HG03280 (cell line): ENCODE measurements at regions not wholly inside any gene's neighbourhood (a gene's known extent, or its start where the extent isn't known, plus 50 kb on each side); places are given as distances from the start of the nearest gene placed in this dataset.

Experiments used
- ATAC-seq: cut with Tn5 transposase; IDR thresholded peaks from one replicate; pipeline ENCODE4 v1.9.1; 2021; ENCODE audit warnings: mild to moderate bottlenecking, moderate library complexity; ENCODE audit not compliant: unreplicated experiment

DNA sequence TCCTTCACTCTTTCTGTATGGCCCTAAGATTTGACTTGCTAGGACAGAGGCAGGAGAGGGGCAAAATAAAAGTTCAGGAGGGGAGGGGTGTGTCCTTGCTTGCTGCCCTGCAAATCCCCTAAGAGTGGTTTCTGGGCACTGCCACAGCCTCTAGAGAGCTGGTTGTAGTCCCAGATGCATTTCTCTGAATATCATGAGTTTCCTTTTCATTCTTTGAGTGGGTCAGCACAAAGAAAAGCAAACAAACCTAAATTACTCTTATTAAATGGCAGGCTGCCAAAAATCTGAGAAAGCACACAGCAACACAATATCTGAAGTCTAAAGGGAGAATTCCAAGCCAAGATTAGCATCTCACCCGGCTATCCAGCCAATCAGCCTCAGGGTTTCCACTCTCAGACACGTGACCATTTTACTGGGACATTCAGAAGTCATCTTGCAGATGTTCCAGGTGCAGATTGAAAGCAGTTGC is 919.3 kb downstream of the TUSC7 start:
- ATAC-seq = no peak

DNA sequence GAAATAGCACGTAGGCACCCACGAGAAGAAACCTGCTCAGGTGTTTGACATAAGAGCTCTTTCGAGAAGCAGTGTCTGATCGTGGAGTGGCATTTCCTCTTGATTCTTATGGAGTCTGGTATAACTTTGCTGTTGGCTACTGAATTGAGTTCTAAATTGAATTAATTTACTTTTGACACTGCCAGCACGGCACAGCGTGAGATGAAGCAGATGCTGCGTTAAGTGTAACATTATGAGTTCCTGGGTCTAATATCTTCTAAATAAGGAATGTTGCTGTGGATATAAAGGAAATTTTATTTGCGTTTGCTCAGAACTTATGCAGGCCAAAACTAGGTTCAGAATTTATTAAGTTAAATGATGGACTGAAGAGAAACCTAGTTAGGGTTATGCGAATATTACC is 919.9 kb downstream of the TUSC7 start:
- no peak for ATAC-seq

DNA sequence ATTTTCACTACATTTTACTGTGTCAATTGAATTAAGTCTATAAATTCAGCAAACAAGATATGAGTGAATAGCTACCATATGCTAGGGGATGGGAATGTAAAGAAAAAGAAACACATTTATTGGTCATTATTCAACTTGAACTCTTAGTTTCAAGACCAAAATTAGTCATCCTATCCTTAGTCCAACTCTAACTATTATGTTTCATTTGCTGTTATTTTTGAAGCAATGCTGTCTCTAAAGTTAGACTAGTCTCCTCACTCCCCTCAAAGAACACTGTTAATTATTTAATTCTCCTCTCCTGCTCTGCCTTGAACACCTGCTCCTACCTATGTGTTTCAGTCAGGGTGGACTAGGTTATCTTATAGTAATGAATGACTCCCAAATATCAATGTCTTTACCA is 920.9 kb downstream of the TUSC7 start:
- no peak for ATAC-seq

DNA sequence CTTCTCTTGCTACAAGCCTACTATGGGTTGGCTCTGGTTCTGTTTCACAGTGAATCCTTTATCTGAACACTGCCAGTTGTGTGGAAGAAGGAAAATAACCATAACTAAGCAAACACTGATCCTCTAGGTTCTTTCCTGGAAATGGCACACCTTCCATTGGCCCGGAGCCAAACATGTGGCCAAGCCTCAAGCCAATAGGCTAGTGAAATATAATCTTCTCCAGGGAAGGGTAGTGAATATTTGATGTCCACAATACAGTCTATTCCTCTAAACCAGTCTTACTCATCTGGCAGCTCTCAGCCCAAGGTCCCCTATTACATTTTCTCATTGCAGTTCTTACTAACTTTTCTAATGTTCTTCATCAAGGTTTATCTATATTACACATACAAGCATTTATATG is 921.3 kb downstream of the TUSC7 start:
- ATAC-seq = no peak

DNA sequence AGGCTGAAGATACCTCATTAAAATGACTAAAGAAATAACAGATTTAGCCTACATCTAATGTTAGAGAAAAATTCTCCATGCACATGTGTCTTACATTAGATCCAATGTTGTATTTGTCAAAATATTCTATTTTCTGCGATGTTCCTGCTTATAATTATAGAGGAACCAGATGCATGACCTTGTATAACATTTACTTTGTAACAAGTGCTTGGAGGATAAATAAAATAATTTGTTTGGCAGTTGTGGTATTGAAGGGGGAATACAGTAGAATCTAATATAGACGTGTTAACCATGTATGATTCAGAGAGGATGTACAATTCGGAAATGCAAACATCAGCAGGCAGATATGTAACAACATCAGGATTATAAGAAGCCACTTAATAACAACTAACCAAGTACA is 922.2 kb downstream of the TUSC7 start:
- ATAC-seq = no peak

DNA sequence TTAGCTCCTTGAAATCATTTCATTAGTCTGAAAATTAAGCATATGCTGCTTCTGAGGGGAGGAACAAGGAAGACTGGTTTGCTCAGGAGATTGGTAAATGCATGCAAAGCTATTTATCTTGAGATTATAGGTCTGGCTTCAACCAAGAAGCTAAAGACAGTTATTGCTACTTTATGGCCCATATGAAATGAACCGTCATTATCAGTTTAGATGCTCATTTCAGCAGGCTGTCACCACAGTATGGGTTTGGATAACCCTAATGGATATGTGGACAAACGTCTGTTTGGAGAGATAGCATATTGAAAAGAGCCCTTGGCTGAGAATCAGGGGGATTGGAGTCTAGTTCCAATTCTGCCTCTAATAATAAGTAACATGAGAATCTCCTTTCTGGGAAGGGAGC is 922.6 kb downstream of the TUSC7 start:
- no peak for ATAC-seq

DNA sequence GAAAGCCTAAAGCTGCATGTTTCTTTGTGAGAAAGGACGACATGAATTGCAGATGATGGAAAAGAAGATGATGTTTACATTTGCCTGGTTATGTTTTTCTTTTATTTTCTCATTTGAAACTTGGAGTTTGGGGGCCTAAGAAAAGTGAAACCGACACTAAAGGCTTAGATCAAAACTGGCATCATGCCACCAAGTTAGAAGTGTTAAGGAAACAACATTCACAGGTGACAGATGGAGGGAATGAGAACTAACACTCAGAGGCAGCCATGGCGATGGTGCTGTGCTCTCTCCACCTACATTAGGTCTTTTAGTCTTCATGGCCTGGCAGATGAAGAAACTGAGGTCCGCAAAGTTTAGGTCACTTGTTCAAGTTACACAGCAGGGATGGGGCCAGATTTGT is 923.6 kb downstream of the TUSC7 start:
- ATAC-seq = no peak

DNA sequence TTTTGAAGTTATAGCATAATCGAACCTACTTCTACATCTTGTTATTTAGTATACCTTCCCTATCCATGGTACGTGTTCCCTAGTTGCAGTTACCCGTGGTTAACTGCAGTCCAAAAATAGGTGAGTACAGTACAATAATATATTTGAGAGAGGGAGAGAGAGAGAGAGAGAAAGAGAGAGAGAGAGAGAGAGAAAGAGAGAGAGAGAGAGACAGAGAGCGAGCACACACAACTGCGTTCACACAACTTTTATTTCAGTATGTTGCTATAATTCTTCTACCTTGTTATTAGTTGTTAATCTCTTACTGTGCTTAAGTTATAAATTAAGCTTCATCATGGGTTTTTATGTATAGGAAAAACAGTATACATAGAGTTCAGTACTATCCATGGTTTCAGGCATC is 928.1 kb downstream of the TUSC7 start:
- no peak for ATAC-seq

DNA sequence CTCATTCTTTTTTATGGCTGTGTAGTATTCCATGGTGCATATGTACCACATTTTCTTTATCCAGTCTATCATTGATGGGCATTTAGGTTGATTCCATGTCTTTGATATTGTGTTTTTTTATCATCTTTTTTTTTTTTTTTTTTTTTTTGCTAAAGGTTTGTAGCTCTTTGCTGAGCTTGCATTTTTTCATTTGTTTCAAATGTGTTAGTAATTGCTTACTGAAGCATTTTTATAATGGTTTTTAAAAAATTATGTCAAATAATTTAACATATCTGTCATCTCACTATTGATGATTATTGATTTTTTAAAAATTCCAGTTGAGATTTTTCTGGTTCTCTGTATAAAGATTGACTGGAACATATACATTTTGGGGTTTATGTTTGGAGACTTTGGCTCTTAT is 934.6 kb downstream of the TUSC7 start:
- ATAC-seq = no peak

DNA sequence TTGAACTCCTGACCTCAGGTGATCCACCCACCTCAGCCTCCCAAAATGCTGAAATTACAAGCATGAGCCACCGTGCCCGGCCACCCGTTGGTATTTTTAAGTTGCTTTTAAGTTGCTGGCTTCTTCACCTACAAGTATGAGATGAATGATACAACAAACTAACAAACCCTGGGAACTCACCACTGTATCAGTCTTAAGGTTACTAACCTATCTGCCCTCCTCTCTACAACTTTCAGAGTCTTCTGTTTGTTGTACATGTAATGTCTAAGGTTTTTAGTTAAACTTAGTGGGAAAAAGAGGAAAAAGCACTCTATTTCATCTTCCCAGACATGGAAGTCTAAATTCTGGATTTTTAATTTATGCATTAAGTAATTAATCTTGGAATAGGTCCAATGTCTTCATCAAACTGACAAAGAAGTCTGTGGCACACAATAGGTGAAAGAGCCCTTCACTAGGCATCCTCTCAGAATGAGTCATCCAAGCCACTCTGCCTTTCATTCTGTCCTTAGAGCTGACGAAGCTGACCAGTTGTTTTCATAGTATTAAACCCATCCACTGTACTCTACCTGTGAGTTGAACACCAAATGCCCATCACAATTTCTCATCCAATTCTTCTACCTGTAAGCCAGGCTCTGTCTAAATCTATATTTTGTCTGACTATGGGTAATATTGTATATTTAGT is 936.1 kb downstream of the TUSC7 start:
- no peak for ATAC-seq

DNA sequence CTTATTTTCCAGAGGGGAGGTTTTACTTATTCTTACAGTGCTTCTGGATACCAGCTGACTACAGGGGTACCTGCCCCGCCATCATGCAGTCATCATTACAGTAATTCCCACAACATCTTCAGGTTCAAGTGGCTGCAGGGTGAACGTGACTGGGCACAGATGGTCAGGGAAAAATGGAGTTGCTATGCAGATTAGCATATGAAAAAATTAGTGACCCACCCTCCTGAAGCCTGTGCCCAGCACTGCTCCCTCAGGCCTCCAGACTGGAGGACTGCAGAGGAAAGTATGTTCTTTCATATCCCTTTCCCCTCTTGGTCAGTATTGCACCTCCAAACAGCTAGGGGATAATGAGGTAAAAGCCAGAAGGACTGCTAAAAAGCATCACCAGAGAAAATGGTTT is 937.9 kb downstream of the TUSC7 start:
- ATAC-seq = no peak

DNA sequence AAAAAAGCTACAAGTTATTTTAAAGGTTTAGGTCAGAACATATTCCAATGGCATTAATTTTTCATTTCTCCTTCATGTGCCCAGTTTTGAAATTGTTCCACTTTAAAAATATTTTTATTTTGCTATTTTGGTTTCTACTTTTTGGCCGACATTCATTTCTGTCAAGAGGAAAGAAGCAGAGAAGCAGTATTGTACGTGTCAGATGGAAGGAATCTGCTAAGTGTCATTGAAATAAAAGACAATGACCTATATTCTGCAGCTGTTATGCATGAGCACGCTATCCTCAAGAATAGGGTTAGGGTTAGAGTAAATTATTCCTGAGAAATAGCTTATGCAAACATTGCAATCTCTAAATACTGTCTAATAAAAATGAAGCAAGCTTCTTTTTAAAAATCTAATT is 941.7 kb downstream of the TUSC7 start:
- no peak for ATAC-seq

DNA sequence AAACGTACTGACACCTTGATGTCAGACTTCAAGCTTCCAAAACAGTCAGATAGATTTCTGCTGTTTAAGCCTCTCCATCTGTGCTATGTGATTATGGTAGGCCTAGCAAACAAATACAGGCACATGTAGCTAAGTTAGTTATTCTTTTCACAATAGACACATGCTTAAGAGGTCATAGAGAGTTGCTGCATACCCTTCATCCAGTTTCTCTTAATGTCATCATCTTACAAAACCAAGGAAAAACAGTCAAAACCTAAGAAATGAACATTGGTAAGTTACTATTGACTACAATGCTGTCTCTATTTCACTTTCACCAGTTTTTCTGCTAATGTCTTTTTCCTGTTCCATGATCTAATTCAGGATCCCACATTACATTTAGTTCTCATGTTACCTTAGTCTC is 946.8 kb downstream of the TUSC7 start:
- no peak for ATAC-seq

DNA sequence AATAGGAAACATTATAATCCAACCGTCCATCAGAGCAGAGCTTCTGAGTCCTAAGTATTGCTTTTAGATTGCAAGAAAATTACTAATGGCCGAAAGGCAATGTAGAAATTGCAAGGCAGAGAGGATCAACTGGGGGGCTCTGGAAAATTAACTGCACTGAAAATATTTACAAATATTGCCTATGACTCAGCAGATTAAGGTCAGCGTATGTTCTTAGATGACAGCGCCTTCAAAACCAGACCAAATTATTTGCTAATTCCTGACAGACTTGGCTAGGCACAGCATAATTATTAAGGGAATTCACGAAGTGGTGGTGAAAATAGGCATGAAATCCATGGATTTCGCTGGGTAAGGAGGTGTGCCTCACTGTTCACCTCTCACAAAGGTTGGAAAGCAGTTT is 947.7 kb downstream of the TUSC7 start:
- no peak for ATAC-seq

DNA sequence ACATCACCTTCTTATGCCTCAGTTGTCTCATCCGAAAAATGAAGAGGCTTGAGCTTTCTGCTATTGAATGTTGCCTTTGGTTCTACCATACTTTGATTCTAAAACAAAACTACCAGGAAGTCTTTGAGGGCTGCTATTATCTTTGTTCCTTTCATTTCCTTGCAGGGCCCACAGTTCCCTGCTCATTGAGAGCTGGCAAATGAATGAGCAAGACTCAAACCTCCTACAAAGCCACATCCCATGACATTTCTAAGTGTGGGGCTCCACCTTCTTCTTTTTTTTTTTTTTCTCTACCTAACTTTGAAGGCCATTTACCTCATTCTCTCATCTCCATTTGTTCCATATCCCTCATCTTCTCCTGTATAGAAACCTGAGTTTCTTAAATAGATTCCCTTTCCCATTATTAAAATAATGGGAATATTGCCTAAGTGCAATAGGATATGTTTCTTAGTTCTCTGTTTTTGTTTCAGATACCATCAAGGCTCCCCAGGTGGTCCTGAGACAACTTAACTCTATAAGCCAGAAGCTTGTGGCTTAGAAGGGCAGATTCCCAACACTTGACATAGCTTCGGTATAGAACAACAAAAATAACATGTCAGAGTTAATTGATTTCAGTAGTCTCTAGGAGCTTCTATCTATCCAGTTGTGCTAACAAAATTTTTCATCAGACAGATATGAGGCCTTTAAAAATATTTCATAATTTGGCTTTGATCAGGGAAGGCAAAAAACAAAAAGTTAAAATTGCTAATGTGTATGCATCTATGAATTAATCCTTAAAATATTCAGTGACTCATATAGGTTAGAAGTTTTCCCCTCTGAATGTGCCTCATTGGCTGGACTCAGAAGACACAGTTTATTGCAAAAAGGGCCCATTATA is 951.6 kb downstream of the TUSC7 start:
- no peak for ATAC-seq

DNA sequence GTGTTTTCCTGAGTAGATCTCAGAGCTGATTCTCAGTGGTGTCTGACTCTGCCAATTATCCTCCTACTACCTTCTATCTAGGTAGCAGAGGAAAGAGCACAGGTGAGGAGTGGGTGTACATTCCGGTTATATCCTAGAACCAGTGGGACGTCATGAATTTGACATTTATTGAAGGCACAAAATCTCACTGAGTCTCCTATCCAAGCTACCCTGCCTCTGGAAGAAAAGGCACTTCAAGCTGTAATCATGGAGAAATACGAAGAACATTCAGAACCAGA is 952.2 kb downstream of the TUSC7 start:
- no peak for ATAC-seq

DNA sequence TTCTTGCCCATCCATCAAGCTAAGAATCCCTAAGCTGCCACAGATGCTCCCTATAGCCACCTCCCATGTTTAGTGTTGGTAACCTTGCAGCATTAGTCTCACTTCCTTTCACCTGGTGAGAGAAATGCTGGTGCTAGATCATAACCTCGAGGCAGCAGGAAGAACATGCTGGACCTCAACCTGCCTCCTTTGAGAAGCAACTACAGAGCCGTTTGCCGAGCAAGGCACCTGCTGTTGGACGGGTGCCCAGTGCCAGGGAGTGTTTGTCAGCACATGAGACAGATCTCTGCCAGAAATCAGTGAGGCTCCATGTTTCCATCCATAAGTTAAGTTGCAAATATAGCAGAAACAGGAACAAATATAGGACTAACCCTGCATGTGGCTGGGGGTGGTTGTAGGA is 955.7 kb downstream of the TUSC7 start:
- no peak for ATAC-seq

DNA sequence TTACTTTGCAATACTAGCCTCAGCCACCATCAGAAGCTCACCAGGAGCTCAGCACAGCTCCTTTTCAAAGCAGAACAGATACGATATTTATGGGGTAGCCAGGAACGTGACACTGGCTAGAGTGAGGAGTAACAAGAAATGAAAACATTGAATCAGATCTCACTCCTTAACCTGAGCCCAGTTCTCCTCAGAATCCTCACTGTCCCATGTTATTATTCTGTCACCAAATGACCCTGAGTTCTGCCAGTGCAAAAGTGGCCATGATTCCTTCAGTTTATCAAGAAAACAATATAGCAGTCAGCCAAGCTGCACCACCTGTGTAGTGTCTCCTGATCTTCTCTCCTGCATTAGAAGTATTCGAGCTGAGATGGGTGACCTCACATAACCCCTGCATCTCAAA is 956.7 kb downstream of the TUSC7 start:
- ATAC-seq = no peak

DNA sequence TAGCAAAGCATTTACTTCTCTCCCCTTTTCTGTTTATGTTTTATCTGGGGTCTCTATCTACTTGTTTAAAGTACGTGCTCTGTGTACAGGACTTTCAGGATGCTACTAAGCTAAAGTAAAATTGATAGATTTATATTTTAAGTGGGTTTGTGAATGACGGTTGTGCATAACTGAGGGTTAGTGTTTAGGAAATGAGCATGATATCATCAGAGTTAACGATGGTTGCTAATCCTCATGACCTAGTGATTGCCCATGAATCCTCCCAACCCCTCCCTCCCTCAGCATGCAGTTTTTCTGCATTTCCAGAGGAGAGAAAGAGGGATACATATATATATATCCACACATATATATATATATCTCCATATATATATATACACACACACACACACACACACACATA is 957.2 kb downstream of the TUSC7 start:
- ATAC-seq = no peak

DNA sequence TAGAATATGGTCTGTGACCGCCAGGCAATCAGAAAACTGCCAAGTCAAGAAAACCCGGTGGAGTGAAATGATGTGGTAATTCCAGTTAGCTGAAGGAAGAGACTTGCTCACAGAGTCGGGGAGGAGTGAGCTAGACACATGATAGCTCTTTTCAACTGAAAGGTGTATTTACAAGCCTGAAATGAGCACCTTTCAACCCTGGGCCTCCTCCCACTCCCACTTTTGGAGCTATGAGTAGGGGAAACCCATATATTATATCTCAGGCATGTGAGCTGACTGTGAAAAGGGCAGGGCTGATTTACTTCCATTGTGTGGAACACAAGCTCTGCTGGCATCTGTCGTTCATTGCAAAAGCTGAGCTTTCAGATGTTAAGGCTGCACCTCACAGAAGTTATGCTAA is 960.2 kb downstream of the TUSC7 start:
- no peak for ATAC-seq

DNA sequence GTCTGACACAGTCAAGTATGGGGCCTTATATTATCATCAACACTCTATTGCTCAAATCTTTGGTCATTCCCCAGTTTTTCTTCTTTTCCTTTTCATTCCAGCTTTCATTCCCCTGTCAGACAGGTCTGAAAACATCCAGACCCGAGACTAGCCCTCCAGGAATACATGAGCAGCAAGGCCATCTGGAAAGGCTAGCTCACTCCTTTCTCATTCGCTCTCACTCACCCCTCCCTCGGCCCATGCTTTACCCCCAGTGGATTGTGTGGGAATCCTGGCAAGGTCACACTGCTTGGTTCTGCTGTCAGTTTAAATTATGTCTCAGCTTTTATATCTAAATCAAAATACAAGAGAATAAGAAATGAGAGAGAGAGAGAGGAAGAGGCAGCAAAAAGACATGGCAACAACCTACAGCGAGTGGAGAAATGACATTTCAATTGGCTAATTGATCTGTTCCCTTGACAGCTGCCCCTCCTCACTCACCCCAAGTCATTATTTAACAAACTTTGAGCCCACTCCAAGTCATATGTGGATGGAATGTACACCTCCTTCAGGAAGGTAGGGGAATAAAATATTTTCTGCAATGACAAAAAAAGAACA is 962.2 kb downstream of the TUSC7 start:
- ATAC-seq = no peak

DNA sequence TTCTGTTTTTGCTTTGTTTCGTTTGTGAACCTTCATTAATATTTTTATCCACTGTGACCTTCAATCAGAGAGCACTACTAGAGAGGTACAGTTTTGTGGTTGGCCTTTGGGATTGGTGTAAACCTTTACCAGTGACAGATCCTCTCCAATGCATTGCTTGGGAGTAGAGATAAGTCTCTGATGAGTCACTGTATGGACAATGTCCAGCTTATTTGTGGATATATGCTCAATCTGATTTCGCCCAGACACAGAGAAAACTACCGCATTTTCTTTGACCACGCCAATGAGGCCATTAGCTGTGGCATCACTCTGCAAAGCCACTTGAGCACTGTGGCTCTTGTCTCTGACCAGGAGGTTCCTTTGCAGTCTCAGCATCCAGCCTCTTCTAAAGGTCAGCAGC is 964.7 kb downstream of the TUSC7 start:
- no peak for ATAC-seq
